HG03280 (cell line): ENCODE measurements at regions not wholly inside any gene's neighbourhood (a gene's known extent, or its start where the extent isn't known, plus 50 kb on each side); places are given as distances from the start of the nearest gene placed in this dataset.

Experiments
- ATAC-seq: cut with Tn5 transposase; IDR thresholded peaks from one replicate; pipeline ENCODE4 v1.9.1; 2021; ENCODE audit warnings: mild to moderate bottlenecking, moderate library complexity; ENCODE audit not compliant: unreplicated experiment

- no peak for ATAC-seq
Observed at GRCh38 chr13:78802912-78803311, 144.0 kb upstream of the OBI1 start.

GRCh38 chr13:78787190-78787589 is 128.2 kb upstream of the OBI1 start:
- no peak for ATAC-seq

- no peak for ATAC-seq
Observed at GRCh38 chr13:78786459-78786858, 127.5 kb upstream of the OBI1 start.

GRCh38 chr13:78785764-78786163 is 126.8 kb upstream of the OBI1 start:
- ATAC-seq: no peak

GRCh38 chr13:78784014-78784750 is 125.2 kb upstream of the OBI1 start:
- no peak for ATAC-seq

GRCh38 chr13:78780708-78781107 is 121.8 kb upstream of the OBI1 start:
- ATAC-seq: no peak

- no peak for ATAC-seq
Observed at GRCh38 chr13:78779608-78780007, 120.7 kb upstream of the OBI1 start.

- ATAC-seq: no peak
Observed at GRCh38 chr13:78777976-78778375, 119.0 kb upstream of the OBI1 start.

- ATAC-seq: no peak
Observed at GRCh38 chr13:78777396-78777795, 118.4 kb upstream of the OBI1 start.

- ATAC-seq: no peak
Observed at GRCh38 chr13:78772933-78773332, 114.0 kb upstream of the OBI1 start.

GRCh38 chr13:78770601-78771000 is 111.6 kb upstream of the OBI1 start:
- ATAC-seq: no peak

GRCh38 chr13:78768950-78769349 is 110.0 kb upstream of the OBI1 start:
- ATAC-seq: no peak

GRCh38 chr13:78764665-78765064 is 105.7 kb upstream of the OBI1 start:
- no peak for ATAC-seq

- no peak for ATAC-seq
Observed at GRCh38 chr13:78762825-78763224, 103.9 kb upstream of the OBI1 start.

- ATAC-seq: no peak
Observed at GRCh38 chr13:78759704-78760103, 100.7 kb upstream of the OBI1 start.

GRCh38 chr13:78758549-78758948 is 99.6 kb upstream of the OBI1 start:
- ATAC-seq: no peak

- ATAC-seq: no peak
Observed at GRCh38 chr13:78753435-78753834, 94.5 kb upstream of the OBI1 start.

- no peak for ATAC-seq
Observed at GRCh38 chr13:78750735-78751134, 91.8 kb upstream of the OBI1 start.

GRCh38 chr13:78743973-78744372 is 85.0 kb upstream of the OBI1 start:
- ATAC-seq: no peak

GRCh38 chr13:78742659-78743058 is 83.7 kb upstream of the OBI1 start:
- ATAC-seq: no peak

- no peak for ATAC-seq
Observed at GRCh38 chr13:78736142-78736541, 77.2 kb upstream of the OBI1 start.

GRCh38 chr13:78732445-78733017 is 73.6 kb upstream of the OBI1 start:
- no peak for ATAC-seq

GRCh38 chr13:78722700-78723099 is 63.7 kb upstream of the OBI1 start:
- ATAC-seq: no peak
